Stomach (tissue), 8 donors: ENCODE measurements at regions not wholly inside any gene's neighbourhood (a gene's known extent, or its start where the extent isn't known, plus 50 kb on each side); places are given as distances from the start of the nearest gene placed in this dataset.

ENCODE experiments used
- DNase-seq, 2 donors: peaks; one replicate each; pipeline versions ENCODE4 v3.0.0 to v3.0.0-alpha.2; 2013 to 2019
- H3K27ac ChIP-seq, 5 donors: fragments of 200-600 bp in 4 of 5; sonication (generic) in 4 of 5; one replicate each; pipeline ENCODE4 v1.5.1; 2013 to 2019; ENCODE audit warnings: mild to moderate bottlenecking in 1 of 5, moderate library complexity in 1 of 5
- H3K27me3 ChIP-seq, 3 donors: fragments of 200-600 bp; sonication (generic); one replicate each; pipeline ENCODE4 v1.5.1; 2017 to 2019; ENCODE audit warnings: mixed run types in 1 of 3
- H3K36me3 ChIP-seq, 4 donors: fragments of 200-600 bp; sonication (generic); 1 replicate in 3 of 4; 2 replicates in 1 of 4; pipeline ENCODE4 v1.5.1; 2016 to 2019
- H3K4me1 ChIP-seq, 4 donors: fragments of 200-600 bp; sonication (generic); one replicate each; pipeline ENCODE4 v1.5.1; 2016 to 2019
- H3K4me3 ChIP-seq, 4 donors: fragments of 200-600 bp; sonication (generic) in 3 of 4; one replicate each; pipeline ENCODE4 v1.5.1; 2016 to 2019; ENCODE audit warnings: mild to moderate bottlenecking in 1 of 4
- H3K9me3 ChIP-seq, 4 donors: fragments of 200-600 bp; sonication (generic); one replicate each; pipeline ENCODE4 v1.5.1; 2016 to 2019
- CTCF ChIP-seq, 7 experiments: fragments of 450-650 bp in 4 of 7; fragments of 200-600 bp in 3 of 7; sonication (generic) in 3 of 7; IDR thresholded peaks; one replicate each; pipeline ENCODE4 v1.5.1; 2016 to 2019; ENCODE audit warnings: antibody characterized with exemption in 7 of 7, control low read depth in 2 of 7, mild to moderate bottlenecking in 1 of 7
- EP300 ChIP-seq: sonication (generic); formaldehyde crosslinking; IDR thresholded peaks from one replicate; pipeline ENCODE4 v1.6.1; 2017; ENCODE audit warnings: antibody characterized with exemption
- POLR2A ChIP-seq, 4 donors: fragments of 450-650 bp; IDR thresholded peaks; one replicate each; pipeline ENCODE4 v1.6.1; 2016; ENCODE audit warnings: antibody characterized with exemption in 4 of 4, control low read depth in 2 of 4, mild to moderate bottlenecking in 1 of 4, moderate library complexity in 1 of 4
- POLR2AphosphoS5 ChIP-seq, 3 donors: sonication (generic); formaldehyde crosslinking; IDR thresholded peaks; one replicate each; pipeline ENCODE4 v1.6.1; 2016; ENCODE audit warnings: antibody characterized with exemption in 3 of 3
- WGBS, 5 donors: extraction: QIAGEN DNeasy Blood & Tissue Kit in 3 of 5; methylation state at CpG; one replicate each; pipeline versions ENCODE4 v1.1.5 to v1.1.7; 2013 to 2018; 5-methylcytosine and 5-hydroxymethylcytosine counted together
- intact Hi-C: fragments of 100-400 bp; cut with DNase I; formaldehyde crosslinking; loops from one replicate; pipeline ENCODE4 v1.15.1; 2023; ENCODE audit warnings: low total_unique reads
- donor health status: healthy with polysubstance abuse.
- donor health status: Bipolar disorder and iron deficiency.
- donor health status: healthy.

GRCh38 chr20:11214256-11214840 lies 540.5 kb upstream of the JAG1 start:
- intact Hi-C loops = no loop called here
- Histone ChIP-seq H3K9me3 (no peaks in the 10 kb centered on the region), H3K36me3 (no peaks in the 10 kb centered on the region), H3K4me1 (peaks cover 17 to 30% (median 24%) of the 10 kb centered on the region in 4 donors), H3K27ac (no peak overlapping the region), H3K4me3 (no peak overlapping the region), H3K27me3 (no peaks in the 10 kb centered on the region)
- TF ChIP-seq POLR2AphosphoS5 (IDR thresholded peaks at IDR 0.05) (no peak), EP300 (no peak), CTCF (IDR thresholded peaks at IDR 0.05) (no peak), POLR2A (IDR thresholded peaks at IDR 0.05) (no peak)
- 85 to 95% (median 91%) methylated on average over 6 of the region's 6 CpGs for WGBS, 5 donors
- peak in 1 of 2 donors; percentile 14 for DNase-seq

- H3K27ac ChIP-seq = peak overlapping the region in 3 of 5 donors; percentile 12 to 52 (median 48)
- no peak for TF ChIP-seq POLR2A (IDR thresholded peaks at IDR 0.05)
- no peak for TF ChIP-seq CTCF (IDR thresholded peaks at IDR 0.05)
- no peak for TF ChIP-seq POLR2AphosphoS5 (IDR thresholded peaks at IDR 0.05)
- no peak for TF ChIP-seq EP300
- H3K9me3 ChIP-seq = no peaks in the 10 kb centered on the region
- peak in 1 of 2 donors; percentile 46 for DNase-seq
- intact Hi-C loops = no loop called here
- no peaks in the 10 kb centered on the region for H3K27me3 ChIP-seq
- H3K4me1 ChIP-seq = peaks cover 17 to 30% (median 24%) of the 10 kb centered on the region in 4 donors
- no peaks in the 10 kb centered on the region for H3K36me3 ChIP-seq
- 22 to 42% (median 34%) methylated on average over 7 of the region's 7 CpGs for WGBS, 5 donors
- no peak overlapping the region for H3K4me3 ChIP-seq
Measured at GRCh38 chr20:11216451-11217314, 542.9 kb upstream of the JAG1 start.

- Histone ChIP-seq H3K4me3 (no peak overlapping the region), H3K9me3 (no peaks in the 10 kb centered on the region), H3K27me3 (no peaks in the 10 kb centered on the region), H3K4me1 (peaks cover 17 to 30% (median 24%) of the 10 kb centered on the region in 4 donors), H3K36me3 (no peaks in the 10 kb centered on the region), H3K27ac (peak overlapping the region in 2 of 5 donors; percentile 48 to 52)
- WGBS, 5 donors = 15 to 35% (median 32%) methylated on average over 6 of the region's 6 CpGs
- TF ChIP-seq POLR2AphosphoS5 (IDR thresholded peaks at IDR 0.05) = no peak
- TF ChIP-seq CTCF (IDR thresholded peaks at IDR 0.05) = no peak
- TF ChIP-seq POLR2A (IDR thresholded peaks at IDR 0.05) = no peak
- TF ChIP-seq EP300 = no peak
- DNase-seq = peak in 1 of 2 donors; percentile 66
- intact Hi-C loops = no loop called here
Measured at GRCh38 chr20:11217326-11218172, 543.8 kb upstream of the JAG1 start.

- peak overlapping the region in 1 of 5 donors; percentile 48 for H3K27ac ChIP-seq
- 22 to 38% (median 30%) methylated on average over 2 of the region's 2 CpGs for WGBS, 5 donors
- H3K4me3 ChIP-seq = no peak overlapping the region
- H3K4me1 ChIP-seq = peaks cover 17 to 30% (median 24%) of the 10 kb centered on the region in 4 donors
- DNase-seq = peak in 1 of 2 donors; percentile 10
- no peak for TF ChIP-seq EP300
- TF ChIP-seq POLR2AphosphoS5 (IDR thresholded peaks at IDR 0.05) = no peak
- no peak for TF ChIP-seq CTCF (IDR thresholded peaks at IDR 0.05)
- no peak for TF ChIP-seq POLR2A (IDR thresholded peaks at IDR 0.05)
- intact Hi-C loops = no loop called here
- no peaks in the 10 kb centered on the region for H3K27me3 ChIP-seq
- H3K36me3 ChIP-seq = no peaks in the 10 kb centered on the region
- H3K9me3 ChIP-seq = no peaks in the 10 kb centered on the region
Measured at GRCh38 chr20:11218173-11218680, 544.4 kb upstream of the JAG1 start.
